CD14-positive monocyte (primary cell): ENCODE measurements at regions not wholly inside any gene's neighbourhood (a gene's known extent, or its start where the extent isn't known, plus 50 kb on each side); places are given as distances from the start of the nearest gene placed in this dataset.

Experiments
- DNase-seq, 3 donors: peaks; one replicate each; pipeline ENCODE4 v3.0.0-alpha.2; 2011 to 2022
- H2AFZ ChIP-seq: 2 replicates; pipeline ENCODE4 v1.6.0; 2012; ENCODE audit warnings: mild to moderate bottlenecking, low read depth, low read length, inconsistent platforms; ENCODE audit not compliant: insufficient read depth, poor library complexity, severe bottlenecking
- H3K27ac ChIP-seq, 2 donors: 1 replicate in 1 of 2; 2 replicates in 1 of 2; pipeline ENCODE4 v1.5.1; 2012 to 2013; ENCODE audit warnings: low read length in 2 of 2, control low read depth in 1 of 2, inconsistent platforms in 1 of 2, low read depth in 1 of 2, mild to moderate bottlenecking in 1 of 2
- H3K27me3 ChIP-seq, 2 donors: one replicate each; pipeline versions ENCODE4 v1.6.0 to v1.6.1; 2011 to 2013; ENCODE audit warnings: low read length in 2 of 2; ENCODE audit not compliant: control insufficient read depth in 2 of 2, insufficient read depth in 2 of 2
- H3K36me3 ChIP-seq, 2 donors: replicated peaks in 1 of 2; 1 replicate in 1 of 2; 2 replicates in 1 of 2; pipeline versions ENCODE4 v1.5.1 to v1.6.1; 2012 to 2013; ENCODE audit warnings: low read length in 2 of 2, control low read depth in 1 of 2, inconsistent platforms in 1 of 2, mild to moderate bottlenecking in 1 of 2; ENCODE audit not compliant: insufficient read depth in 2 of 2, control insufficient read depth in 1 of 2
- H3K4me1 ChIP-seq, 2 donors: 1 replicate in 1 of 2; 2 replicates in 1 of 2; pipeline versions ENCODE4 v1.5.1 to v1.6.1; 2012 to 2013; ENCODE audit warnings: low read length in 2 of 2, control low read depth in 1 of 2, inconsistent platforms in 1 of 2, mild to moderate bottlenecking in 1 of 2, moderate library complexity in 1 of 2; ENCODE audit not compliant: insufficient read depth in 2 of 2, control insufficient read depth in 1 of 2
- H3K4me2 ChIP-seq: replicated peaks from 2 replicates; pipeline ENCODE3; 2012; ENCODE audit warnings: low read length, moderate library complexity, mild to moderate bottlenecking; ENCODE audit not compliant: poor library complexity, severe bottlenecking; ENCODE audit errors: extremely low read depth
- H3K4me3 ChIP-seq, 3 experiments: fragments of 200-600 bp in 1 of 3; sonication (generic) in 1 of 3; replicated peaks in 1 of 3; 1 replicate in 2 of 3; 2 replicates in 1 of 3; pipeline ENCODE4 v1.5.1; 2011 to 2013; ENCODE audit warnings: low read length in 3 of 3, mild to moderate bottlenecking in 3 of 3, control low read depth in 2 of 3, low read depth in 2 of 3, inconsistent platforms in 1 of 3, moderate library complexity in 1 of 3
- H3K79me2 ChIP-seq: 2 replicates; pipeline ENCODE4 v1.6.0; 2012; ENCODE audit warnings: mild to moderate bottlenecking, control low read depth, inconsistent platforms, low read length, moderate library complexity; ENCODE audit not compliant: insufficient read depth
- H3K9ac ChIP-seq: 2 replicates; pipeline ENCODE4 v1.6.0; 2017; ENCODE audit warnings: low read length, mild to moderate bottlenecking; ENCODE audit not compliant: insufficient read depth, poor library complexity, severe bottlenecking
- H3K9me3 ChIP-seq, 2 donors: replicated peaks in 1 of 2; 1 replicate in 1 of 2; 2 replicates in 1 of 2; pipeline versions ENCODE4 v1.5.1 to v1.6.1; 2012 to 2013; ENCODE audit warnings: low read length in 2 of 2, control low read depth in 1 of 2; ENCODE audit not compliant: control insufficient read depth in 1 of 2, insufficient read depth in 1 of 2
- H4K20me1 ChIP-seq: 2 replicates; pipeline ENCODE4 v1.6.0; 2012; ENCODE audit warnings: mild to moderate bottlenecking, low read length, control low read depth, moderate library complexity; ENCODE audit not compliant: insufficient read depth
- H3K27ac Mint-ChIP-seq, 7 donors: one replicate each; pipeline ENCODE4 v1.8.0; 2020; ENCODE audit warnings: mild to moderate bottlenecking in 7 of 7, mixed read lengths in 7 of 7, moderate library complexity in 6 of 7, inconsistent platforms in 2 of 7
- H3K27me3 Mint-ChIP-seq, 3 donors: one replicate each; pipeline ENCODE4 v1.8.0; 2021 to 2022; ENCODE audit warnings: low read depth in 3 of 3, mild to moderate bottlenecking in 3 of 3, mixed read lengths in 3 of 3, moderate library complexity in 3 of 3, inconsistent platforms in 1 of 3
- H3K36me3 Mint-ChIP-seq, 2 donors: one replicate each; pipeline ENCODE4 v1.8.0; 2020; ENCODE audit warnings: mixed read lengths in 2 of 2, inconsistent platforms in 1 of 2, mild to moderate bottlenecking in 1 of 2
- H3K4me1 Mint-ChIP-seq: one replicate; pipeline ENCODE4 v1.8.0; 2020; ENCODE audit warnings: mild to moderate bottlenecking, mixed read lengths
- H3K4me3 Mint-ChIP-seq, 2 donors: one replicate each; pipeline ENCODE4 v1.8.0; 2020; ENCODE audit warnings: mild to moderate bottlenecking in 2 of 2, mixed read lengths in 2 of 2, moderate library complexity in 1 of 2
- H3K9me3 Mint-ChIP-seq, 7 donors: one replicate each; pipeline ENCODE4 v1.8.0; 2020 to 2022; ENCODE audit warnings: mixed read lengths in 7 of 7, mild to moderate bottlenecking in 6 of 7, moderate library complexity in 6 of 7, inconsistent platforms in 2 of 7
- WGBS: methylation state at CpG from one replicate; pipeline ENCODE4 v1.1.5; 2013; ENCODE audit warnings: missing lambda C conversion rate; ENCODE audit not compliant: insufficient coverage; 5-methylcytosine and 5-hydroxymethylcytosine counted together
- intact Hi-C, 2 donors: fragments of 100-400 bp; cut with micrococcal nuclease; formaldehyde crosslinking; loops; one replicate each; pipeline versions ENCODE4 v1.15.0 to v1.15.1; 2023
- TF ChIP-seq, protein P1 (sequence below): fragments of 200-600 bp; IDR thresholded peaks from one replicate; pipeline ENCODE4 v1.8.0; 2022; ENCODE audit warnings: antibody characterized with exemption, mild to moderate bottlenecking

DNA sequence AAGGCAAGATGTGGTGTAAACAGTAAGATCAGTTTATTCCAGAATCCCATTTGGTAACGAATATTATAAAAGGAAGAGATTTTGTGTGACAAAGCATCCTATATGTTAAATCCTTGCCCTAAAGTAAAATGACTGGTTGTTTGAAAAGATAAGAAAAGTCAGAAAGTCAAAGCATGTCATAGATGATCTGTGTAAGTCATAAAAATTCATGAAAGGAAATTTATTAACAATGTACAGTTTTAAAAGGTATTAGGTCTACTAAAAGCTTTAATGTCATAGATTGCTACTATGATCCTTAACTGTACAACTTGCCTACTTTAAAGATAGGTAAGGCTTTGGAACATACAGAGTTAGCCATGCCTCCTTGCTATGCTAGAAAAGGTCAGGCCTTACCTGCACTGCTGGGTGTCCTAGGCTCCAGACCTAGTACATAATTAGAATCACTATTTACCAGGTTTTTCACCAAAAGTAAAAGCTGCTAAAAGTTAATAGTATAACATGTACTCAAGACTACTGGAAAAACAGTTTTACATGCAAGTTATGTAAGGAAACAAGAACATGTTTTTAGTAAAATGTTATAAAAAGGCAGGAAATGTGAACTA, 1090.1 kb upstream of the ADGRB3 start:
- H3K36me3 Mint-ChIP-seq, result no peaks in the 10 kb centered on the region
- TF ChIP-seq, protein P1, sequence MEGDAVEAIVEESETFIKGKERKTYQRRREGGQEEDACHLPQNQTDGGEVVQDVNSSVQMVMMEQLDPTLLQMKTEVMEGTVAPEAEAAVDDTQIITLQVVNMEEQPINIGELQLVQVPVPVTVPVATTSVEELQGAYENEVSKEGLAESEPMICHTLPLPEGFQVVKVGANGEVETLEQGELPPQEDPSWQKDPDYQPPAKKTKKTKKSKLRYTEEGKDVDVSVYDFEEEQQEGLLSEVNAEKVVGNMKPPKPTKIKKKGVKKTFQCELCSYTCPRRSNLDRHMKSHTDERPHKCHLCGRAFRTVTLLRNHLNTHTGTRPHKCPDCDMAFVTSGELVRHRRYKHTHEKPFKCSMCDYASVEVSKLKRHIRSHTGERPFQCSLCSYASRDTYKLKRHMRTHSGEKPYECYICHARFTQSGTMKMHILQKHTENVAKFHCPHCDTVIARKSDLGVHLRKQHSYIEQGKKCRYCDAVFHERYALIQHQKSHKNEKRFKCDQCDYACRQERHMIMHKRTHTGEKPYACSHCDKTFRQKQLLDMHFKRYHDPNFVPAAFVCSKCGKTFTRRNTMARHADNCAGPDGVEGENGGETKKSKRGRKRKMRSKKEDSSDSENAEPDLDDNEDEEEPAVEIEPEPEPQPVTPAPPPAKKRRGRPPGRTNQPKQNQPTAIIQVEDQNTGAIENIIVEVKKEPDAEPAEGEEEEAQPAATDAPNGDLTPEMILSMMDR, result no peak
- H3K4me2 ChIP-seq, result no peak overlapping the region
- H3K9me3 ChIP-seq, result peaks cover 15 to 34% of the 10 kb centered on the region in 2 donors
- H3K27me3 ChIP-seq, result no peaks in the 10 kb centered on the region
- peaks cover 6 to 24% (median 12%) of the 10 kb centered on the region in 7 donors for H3K9me3 Mint-ChIP-seq
- H2AFZ ChIP-seq, result no peak overlapping the region
- H3K27ac Mint-ChIP-seq, result no peak overlapping the region
- no peaks in the 10 kb centered on the region for H3K4me1 ChIP-seq
- no peak overlapping the region for H3K4me3 Mint-ChIP-seq
- H3K4me3 ChIP-seq, result no peak overlapping the region
- H3K27ac ChIP-seq, result no peak overlapping the region
- no peak for DNase-seq
- no peaks in the 10 kb centered on the region for H3K36me3 ChIP-seq
- WGBS, result 100% methylated on average over 1 of the region's 1 CpG
- H3K4me1 Mint-ChIP-seq, result no peaks in the 10 kb centered on the region
- H3K79me2 ChIP-seq, result no peaks in the 10 kb centered on the region
- H4K20me1 ChIP-seq, result no peaks in the 10 kb centered on the region
- intact Hi-C loops, result no loop called here
- H3K9ac ChIP-seq, result no peak overlapping the region
- no peaks in the 10 kb centered on the region for H3K27me3 Mint-ChIP-seq

DNA sequence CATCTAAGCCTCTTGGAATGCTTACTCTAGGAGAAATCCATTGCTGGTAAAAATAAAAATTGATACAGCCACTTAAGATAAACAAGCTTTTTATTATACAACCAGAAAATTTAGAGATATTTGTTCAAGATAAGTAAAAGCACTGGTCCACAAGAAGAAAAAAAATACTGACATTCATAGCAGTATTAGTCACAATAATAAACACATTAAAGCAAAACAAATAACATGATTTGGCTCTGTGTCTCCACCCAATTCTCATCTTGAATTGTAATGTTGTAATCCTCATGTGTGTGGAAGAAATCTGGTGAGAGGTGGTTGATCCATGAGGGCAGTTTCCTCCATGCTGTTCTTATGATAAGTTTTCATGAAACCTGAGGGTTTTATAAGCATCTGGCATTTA, 1093.5 kb upstream of the ADGRB3 start:
- no peak for DNase-seq
- no peak overlapping the region for H3K27ac Mint-ChIP-seq
- Histone ChIP-seq H4K20me1 (no peaks in the 10 kb centered on the region), H3K79me2 (no peaks in the 10 kb centered on the region), H3K4me2 (no peak overlapping the region), H3K27me3 (no peaks in the 10 kb centered on the region), H3K4me1 (no peaks in the 10 kb centered on the region), H3K36me3 (no peaks in the 10 kb centered on the region), H3K27ac (no peak overlapping the region), H2AFZ (no peak overlapping the region), H3K9me3 (peaks cover 19 to 34% of the 10 kb centered on the region in 2 donors), H3K9ac (no peak overlapping the region), H3K4me3 (no peak overlapping the region)
- intact Hi-C loops, result no loop called here
- H3K27me3 Mint-ChIP-seq, result no peaks in the 10 kb centered on the region
- TF ChIP-seq, protein P1, result no peak
- H3K36me3 Mint-ChIP-seq, result no peaks in the 10 kb centered on the region
- no peak overlapping the region for H3K4me3 Mint-ChIP-seq
- peaks cover 6 to 28% (median 12%) of the 10 kb centered on the region in 7 donors for H3K9me3 Mint-ChIP-seq
- H3K4me1 Mint-ChIP-seq, result no peaks in the 10 kb centered on the region
